ENCODE measurements at regions not wholly inside any gene's neighbourhood (a gene's known extent, or its start where the extent isn't known, plus 50 kb on each side); places are given as distances from the start of the nearest gene placed in this dataset.

GRCh38 chr11:113615773-113616172 is 90.3 kb downstream of the TMPRSS5 start:
- no peak for TF ChIP-seq EZH2phosphoT487 (IDR thresholded peaks at IDR 0.05; ENCODE audit: insufficient read depth, low read depth)
- no peak for TF ChIP-seq EZH2 (IDR thresholded peaks at IDR 0.05; ENCODE audit: insufficient read depth, poor library complexity, severe bottlenecking)

Data from GM23248 (cell line).